ENCODE measurements at regions not wholly inside any gene's neighbourhood (a gene's known extent, or its start where the extent isn't known, plus 50 kb on each side); places are given as distances from the start of the nearest gene placed in this dataset.

GRCh38 chr1:56442290-56442877, 137.0 kb downstream of the PLPP3 start:
- no peak for DNase-seq

GRCh38 chr1:56441601-56442000, 137.8 kb downstream of the PLPP3 start:
- no peak for DNase-seq

- DNase-seq, result no peak
Measured at GRCh38 chr1:56439610-56440264, 139.6 kb downstream of the PLPP3 start.

- DNase-seq, result no peak
Measured at GRCh38 chr1:56438901-56439551, 140.3 kb downstream of the PLPP3 start.

GRCh38 chr1:56437959-56438358, 141.4 kb downstream of the PLPP3 start:
- no peak for DNase-seq

GRCh38 chr1:56436912-56437417, 142.4 kb downstream of the PLPP3 start:
- no peak for DNase-seq

GRCh38 chr1:56436296-56436695, 143.1 kb downstream of the PLPP3 start:
- DNase-seq, result no peak

- DNase-seq, result no peak
Measured at GRCh38 chr1:56435434-56436262, 143.7 kb downstream of the PLPP3 start.

GRCh38 chr1:56434740-56435139, 144.6 kb downstream of the PLPP3 start:
- DNase-seq, result no peak

GRCh38 chr1:56434025-56434424, 145.3 kb downstream of the PLPP3 start:
- no peak for DNase-seq

- no peak for DNase-seq
Measured at GRCh38 chr1:56433056-56433577, 146.2 kb downstream of the PLPP3 start.

- no peak for DNase-seq
Measured at GRCh38 chr1:56432166-56432971, 147.0 kb downstream of the PLPP3 start.

- DNase-seq, result no peak
Measured at GRCh38 chr1:56430141-56430839, 149.1 kb downstream of the PLPP3 start.

GRCh38 chr1:56429288-56429687, 150.1 kb downstream of the PLPP3 start:
- no peak for DNase-seq

- no peak for DNase-seq
Measured at GRCh38 chr1:56426587-56427381, 152.6 kb downstream of the PLPP3 start.

- DNase-seq, result no peak
Measured at GRCh38 chr1:56425494-56426037, 153.8 kb downstream of the PLPP3 start.

- DNase-seq, result no peak
Measured at GRCh38 chr1:56424744-56425493, 154.4 kb downstream of the PLPP3 start.

- DNase-seq, result no peak
Measured at GRCh38 chr1:56423716-56424115, 155.6 kb downstream of the PLPP3 start.

GRCh38 chr1:56418151-56418631, 161.2 kb downstream of the PLPP3 start:
- DNase-seq, result no peak
